ENCODE measurements at regions not wholly inside any gene's neighbourhood (a gene's known extent, or its start where the extent isn't known, plus 50 kb on each side); places are given as distances from the start of the nearest gene placed in this dataset.
A peak's percentile ranks its signal among the peaks of the same experiment; 100 is the strongest.

GRCh38 chr1:199322278-199322677 lies 683.4 kb downstream of the PTPRC start:
- no peaks in the 10 kb centered on the region for H3K36me3 Mint-ChIP-seq (ENCODE audit: low read depth, unreplicated experiment)

GRCh38 chr1:199333180-199333579 lies 694.3 kb upstream of the NR5A2 start:
- Mint-ChIP-seq H3K27ac (ENCODE audit: unreplicated experiment) (no peak overlapping the region), H3K27me3 (ENCODE audit: low read depth, unreplicated experiment) (no peaks in the 10 kb centered on the region), H3K9me3 (ENCODE audit: unreplicated experiment) (no peaks in the 10 kb centered on the region), H3K4me3 (ENCODE audit: unreplicated experiment) (no peak overlapping the region), H3K36me3 (ENCODE audit: low read depth, unreplicated experiment) (no peaks in the 10 kb centered on the region), H3K4me1 (ENCODE audit: low read depth, unreplicated experiment) (no peaks in the 10 kb centered on the region)
- TF ChIP-seq EZH2 (IDR thresholded peaks at IDR 0.05; ENCODE audit: insufficient read depth, low read length) (no peak), CTCF (IDR thresholded peaks at IDR 0.05; ENCODE audit: insufficient read depth, low read depth, low read length) (no peak)
- H3K79me2 ChIP-seq (ENCODE audit: insufficient read depth, low read length) = no peaks in the 10 kb centered on the region
- no peaks in the 10 kb centered on the region for H3K4me1 ChIP-seq (ENCODE audit: insufficient read depth, low read length)
- H2AFZ ChIP-seq (ENCODE audit: low read depth, low read length) = no peak overlapping the region
- no peak overlapping the region for H3K4me2 ChIP-seq (ENCODE audit: low read length)
- H4K20me1 ChIP-seq (ENCODE audit: insufficient read depth, low read length) = no peaks in the 10 kb centered on the region
- no peaks in the 10 kb centered on the region for H3K9me3 ChIP-seq (ENCODE audit: insufficient read depth, low read depth, low read length)
- no peaks in the 10 kb centered on the region for H3K27me3 ChIP-seq (ENCODE audit: insufficient read depth, low read length)
- FAIRE-seq = no peak
- no peaks in the 10 kb centered on the region for H3K36me3 ChIP-seq (ENCODE audit: insufficient read depth, low read length)
- H3K4me3 ChIP-seq (ENCODE audit: insufficient read depth, low read depth, low read length) = no peak overlapping the region
- H3K27ac ChIP-seq (ENCODE audit: low read depth, low read length) = no peak overlapping the region
- no peak overlapping the region for H3K9ac ChIP-seq (ENCODE audit: low read length)
- DNase-seq (ENCODE audit: low read depth) = no peak

More at GRCh38 chr1:199322278-199322677, 683.4 kb downstream of the PTPRC start:
- H3K9me3 Mint-ChIP-seq (ENCODE audit: unreplicated experiment) = peaks cover 2% of the 10 kb centered on the region
- Histone ChIP-seq H3K27me3 (ENCODE audit: insufficient read depth, low read length) (no peaks in the 10 kb centered on the region), H3K9me3 (ENCODE audit: insufficient read depth, low read depth, low read length) (no peaks in the 10 kb centered on the region), H3K36me3 (ENCODE audit: insufficient read depth, low read length) (no peaks in the 10 kb centered on the region), H3K4me1 (ENCODE audit: insufficient read depth, low read length) (no peaks in the 10 kb centered on the region), H3K4me2 (ENCODE audit: low read length) (no peak overlapping the region), H3K9ac (ENCODE audit: low read length) (no peak overlapping the region), H3K4me3 (ENCODE audit: insufficient read depth, low read depth, low read length) (no peak overlapping the region), H3K27ac (ENCODE audit: low read depth, low read length) (no peak overlapping the region), H4K20me1 (ENCODE audit: insufficient read depth, low read length) (no peaks in the 10 kb centered on the region), H3K79me2 (ENCODE audit: insufficient read depth, low read length) (no peaks in the 10 kb centered on the region), H2AFZ (ENCODE audit: low read depth, low read length) (no peak overlapping the region)
- no peak for FAIRE-seq
- H3K27ac Mint-ChIP-seq (ENCODE audit: unreplicated experiment) = no peak overlapping the region
- peaks cover 4% of the 10 kb centered on the region for H3K4me1 Mint-ChIP-seq (ENCODE audit: low read depth, unreplicated experiment)
- no peak for TF ChIP-seq EZH2 (IDR thresholded peaks at IDR 0.05; ENCODE audit: insufficient read depth, low read length)
- no peak for TF ChIP-seq CTCF (IDR thresholded peaks at IDR 0.05; ENCODE audit: insufficient read depth, low read depth, low read length)
- no peak for DNase-seq (ENCODE audit: low read depth)
- no peak overlapping the region for H3K4me3 Mint-ChIP-seq (ENCODE audit: unreplicated experiment)
- no peaks in the 10 kb centered on the region for H3K27me3 Mint-ChIP-seq (ENCODE audit: low read depth, unreplicated experiment)

GRCh38 chr1:199335496-199335895 lies 692.0 kb upstream of the NR5A2 start:
- peak; percentile 51 for DNase-seq (ENCODE audit: low read depth)
- no peaks in the 10 kb centered on the region for H3K9me3 ChIP-seq (ENCODE audit: insufficient read depth, low read depth, low read length)
- no peaks in the 10 kb centered on the region for H3K27me3 ChIP-seq (ENCODE audit: insufficient read depth, low read length)
- H3K79me2 ChIP-seq (ENCODE audit: insufficient read depth, low read length) = no peaks in the 10 kb centered on the region
- H3K27ac ChIP-seq (ENCODE audit: low read depth, low read length) = no peak overlapping the region
- no peak overlapping the region for H3K4me3 ChIP-seq (ENCODE audit: insufficient read depth, low read depth, low read length)
- Mint-ChIP-seq H3K36me3 (ENCODE audit: low read depth, unreplicated experiment) (no peaks in the 10 kb centered on the region), H3K9me3 (ENCODE audit: unreplicated experiment) (no peaks in the 10 kb centered on the region), H3K27me3 (ENCODE audit: low read depth, unreplicated experiment) (no peaks in the 10 kb centered on the region), H3K4me3 (ENCODE audit: unreplicated experiment) (no peak overlapping the region), H3K4me1 (ENCODE audit: low read depth, unreplicated experiment) (no peaks in the 10 kb centered on the region), H3K27ac (ENCODE audit: unreplicated experiment) (no peak overlapping the region)
- TF ChIP-seq CTCF (IDR thresholded peaks at IDR 0.05; ENCODE audit: insufficient read depth, low read depth, low read length) = no peak
- no peak for TF ChIP-seq EZH2 (IDR thresholded peaks at IDR 0.05; ENCODE audit: insufficient read depth, low read length)
- H2AFZ ChIP-seq (ENCODE audit: low read depth, low read length) = no peak overlapping the region
- H3K9ac ChIP-seq (ENCODE audit: low read length) = no peak overlapping the region
- H4K20me1 ChIP-seq (ENCODE audit: insufficient read depth, low read length) = no peaks in the 10 kb centered on the region
- no peaks in the 10 kb centered on the region for H3K36me3 ChIP-seq (ENCODE audit: insufficient read depth, low read length)
- H3K4me1 ChIP-seq (ENCODE audit: insufficient read depth, low read length) = no peaks in the 10 kb centered on the region
- FAIRE-seq = no peak
- H3K4me2 ChIP-seq (ENCODE audit: low read length) = no peak overlapping the region

All from astrocyte (in vitro differentiated cells and primary cell).